CMK (cell line): ENCODE measurements at regions not wholly inside any gene's neighbourhood (a gene's known extent, or its start where the extent isn't known, plus 50 kb on each side); places are given as distances from the start of the nearest gene placed in this dataset.

ENCODE experiments used
- DNase-seq: peaks from one replicate; pipeline ENCODE4 v3.0.0-alpha.2; 2010; ENCODE audit warnings: low read depth

- no peak for DNase-seq
Measured at GRCh38 chr1:168871531-168871930, 142.5 kb upstream of the DPT start.

- no peak for DNase-seq
Measured at GRCh38 chr1:168875831-168876230, 146.8 kb upstream of the DPT start.

GRCh38 chr1:168876830-168877229 lies 147.8 kb upstream of the DPT start:
- no peak for DNase-seq

DNA sequence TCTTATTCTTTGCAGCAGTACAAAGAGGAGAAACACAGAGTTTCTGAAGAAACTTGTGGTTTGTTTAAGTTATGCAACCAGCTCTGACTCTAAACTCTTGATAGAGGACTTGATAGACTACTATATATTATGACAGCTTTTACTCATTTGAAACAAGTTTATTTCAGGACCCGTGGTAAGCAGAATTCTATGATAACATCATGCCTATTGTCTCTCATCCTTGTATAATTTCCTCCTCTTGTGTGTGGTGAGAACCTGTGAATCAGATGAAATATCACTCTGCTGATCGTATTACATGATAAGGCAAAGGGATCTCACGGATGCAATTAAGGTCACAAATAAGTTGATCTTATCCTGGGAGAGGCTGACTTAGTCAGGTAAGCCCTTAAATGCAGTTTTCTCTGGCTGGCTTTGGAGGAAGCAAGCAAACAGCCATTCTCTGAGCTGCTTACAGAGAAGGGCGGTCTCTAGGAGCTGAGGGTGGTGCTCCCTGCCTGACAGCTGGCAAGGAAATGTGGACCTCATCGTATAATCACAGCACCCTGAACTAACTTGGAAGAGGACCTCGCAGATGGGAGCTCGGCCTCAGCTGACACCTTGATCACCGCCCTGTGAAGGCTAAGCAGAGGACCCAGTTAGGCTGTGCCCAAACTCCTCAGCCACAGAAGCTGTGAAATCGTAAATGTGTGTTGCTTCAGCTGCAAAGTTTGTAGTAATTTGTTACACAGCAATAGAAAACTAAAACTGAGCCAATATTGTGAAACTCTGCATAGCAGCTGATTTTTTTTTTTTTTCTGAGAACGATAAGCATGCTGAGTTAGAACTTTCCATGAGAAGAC lies 151.1 kb upstream of the DPT start:
- DNase-seq: no peak

DNA sequence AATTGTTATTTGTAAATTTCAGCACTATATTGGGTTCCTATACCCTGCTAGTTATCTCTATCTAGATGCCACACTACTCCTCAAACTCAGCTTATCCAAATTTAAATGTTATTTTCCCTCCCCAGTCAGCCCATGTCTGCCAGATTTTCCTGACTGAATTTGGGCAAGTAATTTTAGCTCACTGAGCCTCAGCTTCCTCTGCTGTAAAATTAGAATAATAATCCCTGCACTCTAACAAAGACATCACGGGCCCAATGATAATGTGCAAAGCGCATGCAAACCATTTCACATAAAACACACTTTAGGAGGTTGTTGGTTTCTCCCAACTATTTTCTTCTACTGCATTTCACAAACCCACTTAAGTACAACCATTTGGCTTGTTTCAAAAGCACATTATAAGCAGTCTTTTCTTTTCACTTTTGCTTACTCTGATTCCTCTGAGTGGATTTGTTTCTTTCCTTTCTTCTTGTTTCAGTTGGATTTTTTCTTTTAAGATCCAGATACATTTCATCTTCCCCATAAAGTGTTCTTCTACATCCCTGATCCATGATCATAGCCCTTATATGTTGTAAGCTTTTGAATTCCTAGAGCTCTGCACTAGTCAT lies 152.8 kb upstream of the DPT start:
- DNase-seq: no peak

GRCh38 chr1:168887381-168887780 lies 158.4 kb upstream of the DPT start:
- no peak for DNase-seq

DNA sequence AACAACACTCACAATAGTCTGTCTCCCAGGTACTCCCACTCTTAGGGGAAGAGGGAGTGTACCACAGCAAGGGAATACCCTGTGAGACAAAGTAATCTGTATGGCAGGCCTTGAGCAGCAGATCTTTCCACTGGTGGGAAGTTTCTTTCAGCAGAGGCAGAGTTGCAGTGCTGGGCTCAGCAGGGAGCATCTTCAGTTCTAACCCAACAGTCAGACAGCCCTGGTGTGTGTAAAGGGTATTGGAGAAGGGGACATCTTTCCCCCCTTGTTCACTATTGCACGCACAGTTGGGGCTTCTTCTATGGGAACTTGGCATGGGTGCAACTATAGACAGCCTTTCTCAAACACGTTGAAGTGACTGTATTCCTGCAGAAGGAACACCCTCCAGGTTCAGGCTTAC lies 159.4 kb upstream of the DPT start:
- no peak for DNase-seq

GRCh38 chr1:168892931-168893330 lies 163.9 kb upstream of the DPT start:
- DNase-seq: no peak

DNA sequence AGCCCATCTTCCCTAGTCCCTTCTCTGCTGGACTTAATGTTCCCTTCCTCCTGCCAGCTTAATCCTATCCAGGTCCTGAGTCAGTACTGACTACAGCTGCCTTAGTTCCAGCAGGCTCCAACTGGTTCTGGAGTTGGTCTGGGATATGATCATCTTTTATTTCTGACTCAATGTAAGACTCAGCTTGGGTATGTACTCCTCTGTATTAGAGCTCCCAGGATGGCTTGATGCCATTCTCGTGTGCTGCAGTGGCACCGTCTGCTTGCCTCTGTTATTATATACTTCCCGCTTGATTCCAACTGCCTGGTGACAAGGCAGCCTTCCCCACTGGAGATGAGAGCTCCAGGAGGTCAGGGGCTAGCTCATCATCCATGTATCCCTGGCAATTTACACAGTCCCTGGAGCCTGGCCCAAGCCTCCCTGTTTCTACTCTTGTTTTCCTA lies 164.4 kb upstream of the DPT start:
- DNase-seq: no peak

GRCh38 chr1:168894397-168894903 lies 165.4 kb upstream of the DPT start:
- no peak for DNase-seq

GRCh38 chr1:168897249-168897648 lies 168.2 kb upstream of the DPT start:
- no peak for DNase-seq

DNA sequence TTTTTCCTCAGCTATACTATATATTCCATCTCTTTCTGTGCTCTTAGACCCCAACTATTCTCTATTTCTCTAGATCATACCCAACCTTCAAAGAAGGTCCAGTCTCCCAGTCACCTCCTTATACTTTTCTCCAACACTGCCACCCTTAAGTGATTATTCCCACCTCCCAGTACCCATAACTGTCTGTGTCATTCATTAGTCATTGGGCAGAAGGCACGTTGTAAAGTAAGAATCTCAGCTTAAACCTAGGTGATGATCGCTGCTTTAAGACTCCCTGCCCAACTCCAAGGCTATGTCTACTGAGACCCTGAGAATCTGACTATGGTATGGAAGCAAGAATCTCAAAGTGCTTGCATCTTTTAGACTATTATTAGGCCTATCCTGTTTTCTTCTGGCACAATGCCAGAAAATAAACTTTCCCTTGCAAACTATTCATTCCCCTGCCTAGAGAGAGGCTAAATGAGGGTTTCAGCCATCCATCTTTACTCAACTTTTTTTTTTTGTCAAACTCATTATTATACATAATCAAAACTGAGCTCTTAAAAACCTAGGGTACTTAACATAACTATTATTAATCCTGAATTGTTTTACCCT lies 174.3 kb upstream of the DPT start:
- DNase-seq: no peak

GRCh38 chr1:168905633-168906032 lies 176.6 kb upstream of the DPT start:
- no peak for DNase-seq

DNA sequence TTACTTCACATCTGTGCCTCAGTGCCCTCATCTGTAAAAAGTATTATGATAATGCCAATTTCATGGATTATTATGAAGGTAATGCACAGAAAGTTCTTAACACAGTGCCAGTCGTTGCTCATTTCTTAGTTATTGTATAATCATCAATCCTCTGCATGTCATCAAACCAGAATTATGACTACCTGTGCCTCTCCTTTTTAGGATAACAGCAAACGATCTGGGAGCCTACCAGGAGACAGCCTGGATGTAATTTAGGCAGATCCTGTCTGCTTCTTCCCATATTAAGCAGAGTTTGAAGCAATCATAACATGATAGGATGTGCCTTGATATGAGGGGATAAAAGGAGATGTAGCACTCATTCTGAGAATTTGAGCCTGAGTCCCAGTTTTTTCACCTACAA lies 177.4 kb upstream of the DPT start:
- DNase-seq: no peak

DNA sequence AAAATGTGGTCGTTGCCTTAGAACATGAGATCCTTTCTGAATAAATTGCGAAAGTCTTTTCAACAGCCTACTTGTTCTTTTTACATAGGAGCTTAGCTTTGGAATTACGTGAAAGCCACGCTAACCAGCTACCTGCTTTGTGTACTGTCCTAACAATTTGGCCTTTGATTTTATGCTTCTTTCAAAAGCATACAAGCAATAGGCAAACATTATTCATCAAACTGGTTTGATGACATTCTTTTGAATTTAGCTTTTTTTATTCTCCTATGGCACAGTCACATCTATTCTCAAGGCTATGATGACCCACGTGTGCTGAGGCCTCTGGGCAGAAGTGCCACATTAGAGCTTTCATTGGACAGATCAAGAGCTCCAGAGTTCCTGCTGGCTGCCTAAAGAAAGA lies 178.0 kb upstream of the DPT start:
- no peak for DNase-seq

- DNase-seq: no peak
Measured at GRCh38 chr1:168907786-168908348, 178.9 kb upstream of the DPT start.

DNA sequence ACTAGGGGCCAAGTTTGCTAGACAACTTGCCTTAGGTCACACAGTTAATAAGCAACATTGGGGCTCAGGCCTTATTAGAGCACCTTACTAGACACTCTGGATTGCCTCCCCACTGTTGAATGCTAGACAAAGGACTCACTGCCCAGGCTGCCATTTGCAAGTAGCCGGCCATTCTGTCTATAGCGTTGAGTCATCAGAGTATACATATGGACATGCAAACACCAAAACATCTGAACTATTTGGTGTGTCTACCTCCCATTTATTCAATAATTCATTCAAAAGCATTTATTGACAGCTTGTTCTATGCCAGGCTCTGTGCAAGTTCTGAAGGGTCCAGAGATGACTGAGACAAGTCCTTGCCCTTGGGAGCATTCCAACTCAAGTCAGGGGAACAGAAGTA lies 181.4 kb upstream of the DPT start:
- no peak for DNase-seq

- no peak for DNase-seq
Measured at GRCh38 chr1:168911370-168911769, 182.4 kb upstream of the DPT start.

GRCh38 chr1:168913711-168914463 lies 184.9 kb upstream of the DPT start:
- DNase-seq: no peak

- no peak for DNase-seq
Measured at GRCh38 chr1:168917309-168917708, 188.3 kb upstream of the DPT start.

DNA sequence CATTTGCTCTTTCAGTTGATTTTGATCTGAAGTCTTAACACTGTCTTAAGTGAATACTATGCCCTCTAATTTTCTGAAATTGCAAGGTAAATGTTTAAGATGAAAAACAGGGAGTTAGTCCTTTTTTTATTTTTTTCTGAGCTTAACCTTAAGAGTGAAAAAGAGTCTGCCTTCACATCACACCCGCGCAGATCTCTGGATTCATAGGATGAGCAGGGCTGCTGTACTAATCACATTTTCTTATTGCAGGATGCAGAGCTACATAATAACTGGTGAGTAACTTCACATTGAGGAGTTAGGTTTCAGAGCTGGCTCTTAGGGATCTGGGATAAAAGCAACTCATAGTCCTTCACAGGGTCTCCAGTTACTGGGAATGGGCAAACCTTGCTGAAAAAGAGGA lies 188.7 kb upstream of the ATP1B1 start:
- DNase-seq: no peak
